WTC11 (cell line): ENCODE measurements at regions not wholly inside any gene's neighbourhood (a gene's known extent, or its start where the extent isn't known, plus 50 kb on each side); places are given as distances from the start of the nearest gene placed in this dataset.

ENCODE experiments used
- ATAC-seq: fragments of 200-7000 bp; cut with Tn5 transposase; 2 replicates; pipeline ENCODE4 v1.10.0; 2021; ENCODE audit warnings: mild to moderate bottlenecking, moderate library complexity
- CTCF ChIA-PET: fragments of 300-600 bp; sonication (Branson Sonifier 250); formaldehyde crosslinking; loops from one replicate; lab custom pipeline; 2021; ENCODE audit warnings: antibody characterized with exemption; lab: Charles Lee
- POLR2A ChIA-PET: fragments of 350-600 bp; sonication (Branson Sonifier 250); formaldehyde crosslinking; loops from one replicate; lab custom pipeline; 2021; ENCODE audit warnings: antibody characterized with exemption; lab: Charles Lee
- DNase-seq: peaks from one replicate; pipeline ENCODE4 v3.0.0; 2021; ENCODE audit warnings: low spot score
- H3K27ac Mint-ChIP-seq: 2 replicates; pipeline ENCODE4 v1.8.0; 2021; ENCODE audit warnings: mixed read lengths
- H3K27me3 Mint-ChIP-seq: 2 replicates; pipeline ENCODE4 v1.8.0; 2021; ENCODE audit warnings: low read depth, mild to moderate bottlenecking, moderate library complexity, mixed read lengths
- H3K36me3 Mint-ChIP-seq: 2 replicates; pipeline ENCODE4 v1.8.0; 2021; ENCODE audit warnings: mixed read lengths
- H3K4me1 Mint-ChIP-seq: 2 replicates; pipeline ENCODE4 v1.8.0; 2022; ENCODE audit warnings: mixed read lengths
- H3K4me3 Mint-ChIP-seq: 2 replicates; pipeline ENCODE4 v1.8.0; 2021; ENCODE audit warnings: mild to moderate bottlenecking, moderate library complexity, mixed read lengths
- H3K9me3 Mint-ChIP-seq: 2 replicates; pipeline ENCODE4 v1.8.0; 2021; ENCODE audit warnings: mixed read lengths
- ATF2 ChIP-seq: sonication (generic); formaldehyde crosslinking; IDR thresholded peaks from 2 replicates; pipeline ENCODE4 v1.8.1; 2022; ENCODE audit warnings: low read depth, missing genetic modification reagents, borderline replicate concordance
- ATF6 ChIP-seq: sonication (generic); formaldehyde crosslinking; IDR thresholded peaks from 2 replicates; pipeline ENCODE4 v1.8.1; 2023; ENCODE audit warnings: mild to moderate bottlenecking, missing genetic modification reagents
- CDX4 ChIP-seq: fragments of 250-450 bp; sonication (Bioruptor Pico); IDR thresholded peaks from 2 replicates; pipeline ENCODE4 v1.9.0; 2021; ENCODE audit warnings: moderate library complexity, mild to moderate bottlenecking, inconsistent platforms, borderline replicate concordance
- E2F1 ChIP-seq: sonication (generic); formaldehyde crosslinking; IDR thresholded peaks from 2 replicates; pipeline ENCODE4 v1.8.0; 2022; ENCODE audit warnings: mild to moderate bottlenecking, missing genetic modification reagents
- E2F4 ChIP-seq: sonication (generic); formaldehyde crosslinking; IDR thresholded peaks from 2 replicates; pipeline ENCODE4 v1.8.1; 2022; ENCODE audit warnings: low read depth, mild to moderate bottlenecking, moderate library complexity, missing genetic modification reagents, borderline replicate concordance
- E2F5 ChIP-seq: sonication (generic); formaldehyde crosslinking; IDR thresholded peaks from 2 replicates; pipeline ENCODE4 v1.8.1; 2022; ENCODE audit warnings: mild to moderate bottlenecking, moderate library complexity, missing genetic modification reagents
- ERG ChIP-seq: fragments of 250-450 bp; sonication (Bioruptor Pico); IDR thresholded peaks from 2 replicates; pipeline ENCODE4 v1.8.0; 2021; ENCODE audit warnings: mild to moderate bottlenecking
- ETV6 ChIP-seq: sonication (generic); formaldehyde crosslinking; IDR thresholded peaks from 2 replicates; pipeline ENCODE4 v1.8.1; 2022; ENCODE audit warnings: mild to moderate bottlenecking, missing genetic modification reagents
- GABPB1 ChIP-seq: sonication (generic); formaldehyde crosslinking; IDR thresholded peaks from 2 replicates; pipeline ENCODE4 v1.8.1; 2023; ENCODE audit warnings: mild to moderate bottlenecking, missing genetic modification reagents
- NFATC4 ChIP-seq: fragments of 250-450 bp; sonication (Bioruptor Pico); IDR thresholded peaks from 2 replicates; pipeline ENCODE4 v1.9.0; 2021; ENCODE audit warnings: mild to moderate bottlenecking
- NFYB ChIP-seq: sonication (generic); formaldehyde crosslinking; conservative IDR thresholded peaks from 2 replicates; pipeline ENCODE4 v1.8.0; 2022; ENCODE audit warnings: low read depth, missing genetic modification reagents
- NR1H2 ChIP-seq: sonication (generic); formaldehyde crosslinking; IDR thresholded peaks from 2 replicates; pipeline ENCODE4 v1.9.0; 2021; ENCODE audit warnings: mild to moderate bottlenecking, moderate library complexity, missing genetic modification reagents
- PREB ChIP-seq: sonication (generic); formaldehyde crosslinking; IDR thresholded peaks from 2 replicates; pipeline ENCODE4 v1.8.1; 2022; ENCODE audit warnings: mild to moderate bottlenecking, missing genetic modification reagents, moderate library complexity, borderline replicate concordance
- RORB ChIP-seq: fragments of 250-450 bp; sonication (Bioruptor Pico); IDR thresholded peaks from 2 replicates; pipeline ENCODE4 v1.9.0; 2021; ENCODE audit warnings: mild to moderate bottlenecking
- SOX15 ChIP-seq: fragments of 250-450 bp; sonication (Bioruptor Pico); IDR thresholded peaks from 2 replicates; pipeline ENCODE4 v1.9.0; 2021; ENCODE audit warnings: mild to moderate bottlenecking
- ZNF121 ChIP-seq: sonication (generic); formaldehyde crosslinking; IDR thresholded peaks from 2 replicates; pipeline ENCODE4 v1.8.0; 2023; ENCODE audit warnings: missing genetic modification reagents
- ZNF219 ChIP-seq: sonication (generic); formaldehyde crosslinking; IDR thresholded peaks from 2 replicates; pipeline ENCODE4 v1.8.0; 2023; ENCODE audit warnings: missing genetic modification reagents, mild to moderate bottlenecking, borderline replicate concordance

GRCh38 chr12:94704452-94705306 is 54.3 kb upstream of the TMCC3 start:
- peaks cover 2% of the 10 kb centered on the region; the same call in 1 of the 2 replicates for H3K4me1 Mint-ChIP-seq
- ATAC-seq (no peak), DNase-seq (no peak)
- H3K36me3 Mint-ChIP-seq = no peaks in the 10 kb centered on the region
- TF ChIP-seq E2F5 (no peak), CDX4 (CRISPR knock-in tag) (no peak), GABPB1 (no peak), ERG (CRISPR knock-in tag) (no peak), E2F4 (no peak), PREB (CRISPR knock-in tag) (no peak), RORB (CRISPR knock-in tag) (no peak), NFYB (CRISPR knock-in tag) (no peak)
- H3K27ac Mint-ChIP-seq = no peak overlapping the region
- POLR2A ChIA-PET = no interaction called here
- H3K9me3 Mint-ChIP-seq = peaks cover 12% of the 10 kb centered on the region
- CTCF ChIA-PET = no interaction called here
- H3K4me3 Mint-ChIP-seq = no peak overlapping the region
- H3K27me3 Mint-ChIP-seq = no peaks in the 10 kb centered on the region

- Mint-ChIP-seq H3K27ac (no peak overlapping the region), H3K4me3 (no peak overlapping the region), H3K4me1 (no peaks in the 10 kb centered on the region), H3K9me3 (peaks cover 20% of the 10 kb centered on the region), H3K36me3 (peaks cover 4% of the 10 kb centered on the region; the same call in 1 of the 2 replicates), H3K27me3 (no peaks in the 10 kb centered on the region)
- no peak for ATAC-seq
- no peak for DNase-seq
- ChIA-PET CTCF (interaction anchor here (1.5 kb wide), 1 partner anchor 8 kb away, joined by 7 read pairs; no protein-coding TSS in a partner anchor), POLR2A (no interaction called here)
- TF ChIP-seq ATF6 (CRISPR knock-in tag) (no peak), NFATC4 (CRISPR knock-in tag) (no peak)
These were observed 52.3 kb upstream of the TMCC3 start for GRCh38 chr12:94702696-94703095.

- H3K4me1 Mint-ChIP-seq = no peaks in the 10 kb centered on the region
- peaks cover 27% of the 10 kb centered on the region for H3K9me3 Mint-ChIP-seq
- TF ChIP-seq ETV6 (CRISPR knock-in tag) = no peak
- TF ChIP-seq ATF2 (CRISPR knock-in tag) = no peak
- no peak for TF ChIP-seq CDX4 (CRISPR knock-in tag)
- no peak for TF ChIP-seq E2F1 (CRISPR knock-in tag)
- no peak for TF ChIP-seq ERG (CRISPR knock-in tag)
- no peak for TF ChIP-seq NFYB (CRISPR knock-in tag)
- no peak for TF ChIP-seq SOX15 (CRISPR knock-in tag)
- TF ChIP-seq NR1H2 (CRISPR knock-in tag) = no peak
- TF ChIP-seq ZNF121 (CRISPR knock-in tag) = no peak
- no peak for TF ChIP-seq ZNF219 (CRISPR knock-in tag)
These were observed 51.4 kb upstream of the TMCC3 start for GRCh38 chr12:94701711-94702110.

More at GRCh38 chr12:94701711-94702110, 51.4 kb upstream of the TMCC3 start:
- peaks cover 4% of the 10 kb centered on the region; the same call in 1 of the 2 replicates for H3K36me3 Mint-ChIP-seq
- no peak for ATAC-seq
- DNase-seq = no peak
- POLR2A ChIA-PET = no interaction called here
- no peak overlapping the region for H3K4me3 Mint-ChIP-seq
- CTCF ChIA-PET = interaction anchor here (0.7 to 1.5 kb wide), 2 partner anchors 9 to 582 kb away, joined by 3 to 7 read pairs; no protein-coding TSS in a partner anchor
- no peak overlapping the region for H3K27ac Mint-ChIP-seq
- H3K27me3 Mint-ChIP-seq = no peaks in the 10 kb centered on the region
